ENCODE measurements at regions not wholly inside any gene's neighbourhood (a gene's known extent, or its start where the extent isn't known, plus 50 kb on each side); places are given as distances from the start of the nearest gene placed in this dataset.

DNA sequence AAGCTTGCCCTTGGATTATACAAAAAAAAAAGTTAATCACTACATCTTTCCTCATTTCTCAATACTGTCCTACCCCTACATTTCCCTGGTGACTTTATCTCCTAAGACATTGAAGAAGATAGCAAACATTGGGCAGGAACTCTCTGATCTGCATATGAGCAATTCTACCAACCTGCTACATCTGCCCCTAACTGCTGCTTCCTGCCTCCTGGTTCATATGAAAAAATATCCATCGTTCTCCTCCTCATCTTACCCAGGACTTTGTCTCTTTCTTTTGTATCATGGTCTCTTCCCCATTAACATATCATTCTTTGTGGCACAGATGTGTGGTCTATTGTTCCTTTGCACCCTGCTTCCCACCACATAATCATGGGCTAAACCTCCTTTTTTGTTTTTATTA is 139.7 kb upstream of the PCGF5 start:
- CTCF ChIA-PET: interaction anchor here (1.2 to 1.3 kb wide), 2 partner anchors 14 to 74 kb away, joined by 3 read pairs; no protein-coding TSS in a partner anchor
- POLR2A ChIA-PET: no interaction called here
- TF ChIP-seq, protein P1, sequence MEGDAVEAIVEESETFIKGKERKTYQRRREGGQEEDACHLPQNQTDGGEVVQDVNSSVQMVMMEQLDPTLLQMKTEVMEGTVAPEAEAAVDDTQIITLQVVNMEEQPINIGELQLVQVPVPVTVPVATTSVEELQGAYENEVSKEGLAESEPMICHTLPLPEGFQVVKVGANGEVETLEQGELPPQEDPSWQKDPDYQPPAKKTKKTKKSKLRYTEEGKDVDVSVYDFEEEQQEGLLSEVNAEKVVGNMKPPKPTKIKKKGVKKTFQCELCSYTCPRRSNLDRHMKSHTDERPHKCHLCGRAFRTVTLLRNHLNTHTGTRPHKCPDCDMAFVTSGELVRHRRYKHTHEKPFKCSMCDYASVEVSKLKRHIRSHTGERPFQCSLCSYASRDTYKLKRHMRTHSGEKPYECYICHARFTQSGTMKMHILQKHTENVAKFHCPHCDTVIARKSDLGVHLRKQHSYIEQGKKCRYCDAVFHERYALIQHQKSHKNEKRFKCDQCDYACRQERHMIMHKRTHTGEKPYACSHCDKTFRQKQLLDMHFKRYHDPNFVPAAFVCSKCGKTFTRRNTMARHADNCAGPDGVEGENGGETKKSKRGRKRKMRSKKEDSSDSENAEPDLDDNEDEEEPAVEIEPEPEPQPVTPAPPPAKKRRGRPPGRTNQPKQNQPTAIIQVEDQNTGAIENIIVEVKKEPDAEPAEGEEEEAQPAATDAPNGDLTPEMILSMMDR (IDR thresholded peaks at IDR 0.05; ENCODE audit: control extremely low read depth, extremely low read depth, low read depth, missing control alignments): no peak
- DNase-seq (ENCODE audit: extremely low spot score): no peak

DNA sequence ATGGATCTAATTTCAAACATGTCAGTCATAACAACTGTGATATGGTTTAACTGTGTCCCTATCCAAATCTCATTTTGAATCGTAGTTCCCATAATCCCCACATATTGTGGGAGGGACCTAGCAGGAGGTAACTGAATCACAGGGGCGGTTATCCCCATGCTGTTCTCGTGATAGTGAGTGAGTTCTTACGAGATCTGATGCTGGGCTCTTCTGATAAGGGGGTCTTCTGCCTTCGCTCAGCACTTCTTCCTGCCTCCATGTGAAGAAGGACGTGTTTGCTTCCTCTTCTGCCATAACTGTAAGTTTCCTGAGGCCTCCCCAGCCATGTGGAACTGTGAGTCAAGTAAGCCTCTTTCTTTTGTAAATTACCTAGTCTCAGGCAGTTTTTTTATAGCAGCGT is 138.0 kb upstream of the PCGF5 start:
- POLR2A ChIA-PET: no interaction called here
- TF ChIP-seq, protein P1 (IDR thresholded peaks at IDR 0.05; ENCODE audit: control extremely low read depth, extremely low read depth, low read depth, missing control alignments): no peak
- DNase-seq (ENCODE audit: extremely low spot score): no peak
- CTCF ChIA-PET: interaction anchor here (1.1 to 1.5 kb wide), 3 partner anchors 9 to 171 kb away, joined by 3 to 6 read pairs (median 3); no protein-coding TSS in a partner anchor

DNA sequence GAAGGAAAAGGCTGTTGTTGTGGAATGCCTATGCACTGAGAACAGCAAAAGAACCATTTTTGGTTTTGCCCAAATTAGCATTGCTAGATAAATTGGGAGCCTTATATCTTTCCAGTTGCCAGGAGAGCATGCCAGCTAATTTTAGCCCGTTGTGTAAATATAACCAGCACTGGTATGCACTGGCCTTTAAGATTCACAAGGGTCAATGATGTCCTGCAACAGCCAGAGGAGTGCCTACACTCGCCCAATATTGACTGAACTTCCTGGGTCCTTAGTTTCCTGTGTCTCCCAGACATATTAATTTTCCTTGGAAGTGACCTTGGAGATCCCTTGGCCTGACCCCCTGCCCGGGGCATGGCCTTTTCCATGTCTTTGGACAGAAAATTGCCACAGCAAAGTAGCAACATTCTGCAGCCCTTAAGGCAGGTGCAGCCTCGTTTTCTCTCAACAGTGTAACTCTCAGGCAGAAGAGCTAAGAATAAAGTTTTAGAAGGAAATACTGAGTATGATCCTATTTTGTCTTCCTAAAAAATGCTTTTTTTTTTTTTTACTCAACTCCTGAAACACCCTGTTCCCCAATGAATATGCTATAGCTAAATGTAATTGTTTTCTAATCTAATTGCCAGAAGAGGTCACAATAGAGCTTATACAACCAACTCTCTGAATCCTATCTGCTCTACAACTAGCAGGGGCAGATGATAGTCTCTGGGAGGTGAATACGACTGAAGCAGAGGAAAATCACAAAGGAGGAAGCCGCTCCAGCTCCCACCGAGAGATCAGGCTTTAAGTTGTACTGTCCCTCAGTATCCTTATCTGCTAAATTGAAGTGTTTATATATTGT is 131.9 kb upstream of the PCGF5 start:
- TF ChIP-seq, protein P1 (IDR thresholded peaks at IDR 0.05; ENCODE audit: control extremely low read depth, extremely low read depth, low read depth, missing control alignments): peak; percentile 20
- peak; percentile 38 for DNase-seq (ENCODE audit: extremely low spot score)
- CTCF ChIA-PET: interaction anchor here (0.7 to 3.4 kb wide), 16 partner anchors 10 to 210 kb away, joined by 3 to 19 read pairs (median 4); no protein-coding TSS in a partner anchor
- POLR2A ChIA-PET: no interaction called here

DNA sequence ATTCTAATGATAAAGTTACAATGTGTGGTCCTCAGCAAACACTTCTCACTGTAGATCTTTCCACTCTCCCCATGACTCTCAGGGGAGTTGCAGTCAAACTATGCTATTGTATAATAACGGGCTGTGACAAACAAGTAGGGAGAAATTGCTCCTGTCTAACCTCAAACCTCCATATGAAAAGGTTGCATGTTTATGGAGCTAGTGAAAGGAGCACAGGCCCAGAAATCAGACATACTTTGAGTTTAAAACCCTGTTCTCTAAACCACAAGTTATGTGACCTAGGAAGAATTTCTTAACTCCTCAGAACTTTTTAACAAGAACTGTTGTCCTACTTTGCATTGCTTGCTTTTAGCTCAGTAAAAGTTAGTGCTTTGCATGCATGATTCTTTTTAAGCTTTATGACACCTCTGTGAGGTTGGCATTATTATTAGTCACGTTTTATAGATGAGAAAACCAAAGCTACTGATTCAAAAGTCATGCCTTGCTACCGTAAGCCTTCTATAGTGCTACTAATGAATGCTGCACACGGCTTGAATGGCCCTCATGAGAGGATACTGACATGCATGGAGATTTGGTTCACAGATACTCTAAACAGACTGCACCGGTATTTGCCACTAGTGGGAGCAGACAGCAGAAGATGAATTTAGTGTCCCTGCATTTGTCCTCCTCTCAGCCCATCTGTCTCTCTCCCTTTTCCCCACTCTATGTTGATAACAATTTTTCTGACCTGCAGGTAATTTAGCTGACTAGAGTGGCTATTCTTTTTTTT is 129.5 kb upstream of the PCGF5 start:
- ChIA-PET POLR2A (no interaction called here), CTCF (interaction anchor here (0.8 to 3.4 kb wide), 7 partner anchors 8 to 208 kb away, joined by 3 to 13 read pairs (median 3); no protein-coding TSS in a partner anchor)
- DNase-seq (ENCODE audit: extremely low spot score): no peak
- TF ChIP-seq, protein P1 (IDR thresholded peaks at IDR 0.05; ENCODE audit: control extremely low read depth, extremely low read depth, low read depth, missing control alignments): peak; percentile 39

DNA sequence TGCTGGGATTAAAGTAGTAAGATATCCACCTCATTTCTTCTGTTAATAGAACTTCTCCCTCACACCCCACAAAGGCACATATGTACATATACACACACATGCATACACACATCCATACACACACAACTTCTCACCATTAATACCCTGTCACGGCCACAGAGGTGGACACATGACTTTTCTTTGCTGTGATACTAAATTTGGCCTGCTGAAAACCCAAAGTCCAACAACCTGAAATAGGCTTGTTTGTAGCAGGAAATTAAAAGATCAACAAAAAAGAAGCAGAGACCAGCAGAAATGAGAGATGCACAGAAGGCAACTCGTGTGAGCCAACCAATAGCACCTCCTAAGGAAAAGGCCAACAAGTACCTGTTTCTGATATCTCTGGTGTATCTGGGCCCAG is 128.7 kb upstream of the PCGF5 start:
- ChIA-PET CTCF (interaction anchor here (1.6 to 2.4 kb wide), 3 partner anchors 10 to 159 kb away, joined by 3 to 8 read pairs (median 6); no protein-coding TSS in a partner anchor), POLR2A (no interaction called here)
- DNase-seq (ENCODE audit: extremely low spot score): no peak

DNA sequence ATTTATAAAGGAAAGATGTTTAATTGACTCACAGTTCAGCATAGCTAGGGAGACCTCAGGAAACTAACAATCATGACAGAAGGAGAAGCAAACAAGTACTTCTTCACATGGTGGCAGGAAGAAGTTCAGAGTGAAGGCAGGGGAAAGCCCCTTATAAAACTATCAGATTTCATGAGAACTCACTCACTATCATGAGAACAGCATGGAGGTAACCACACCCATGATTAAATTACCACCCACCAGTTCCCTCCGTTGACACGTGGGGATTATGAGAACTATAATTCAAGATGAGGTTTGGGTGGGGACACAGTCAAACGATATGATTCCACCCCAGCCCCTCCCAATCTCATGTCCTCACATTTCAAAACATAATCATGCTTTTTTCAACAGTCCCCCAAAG is 124.2 kb upstream of the PCGF5 start:
- POLR2A ChIA-PET: no interaction called here
- DNase-seq (ENCODE audit: extremely low spot score): no peak
- TF ChIP-seq, protein P1 (IDR thresholded peaks at IDR 0.05; ENCODE audit: control extremely low read depth, extremely low read depth, low read depth, missing control alignments): no peak
- CTCF ChIA-PET: interaction anchor here (1.6 kb wide), 1 partner anchor 91 kb away, joined by 3 read pairs; no protein-coding TSS in a partner anchor

More for the DNA sequence above, 128.7 kb upstream of the PCGF5 start:
- TF ChIP-seq, protein P1 (IDR thresholded peaks at IDR 0.05; ENCODE audit: control extremely low read depth, extremely low read depth, low read depth, missing control alignments): no peak

Measured in GM10248 (cell line).